ENCODE measurements at regions not wholly inside any gene's neighbourhood (a gene's known extent, or its start where the extent isn't known, plus 50 kb on each side); places are given as distances from the start of the nearest gene placed in this dataset.

- Histone ChIP-seq H3K4me2 (replicated peaks; ENCODE audit: low read depth, low read length, poor library complexity, severe bottlenecking) (no peak overlapping the region), H3K79me2 (ENCODE audit: control insufficient read depth, insufficient read depth, low read length) (no peaks in the 10 kb centered on the region), H3K27me3 (replicated peaks in 1 of 4; ENCODE audit: control extremely low read depth in 1 of 4, control insufficient read depth in 3 of 4, insufficient read depth in 4 of 4, low read length in 3 of 4) (no peaks in the 10 kb centered on the region), H3K4me1 (ENCODE audit: control insufficient read depth in 2 of 2, insufficient read depth in 2 of 2, low read length in 2 of 2) (no peaks in the 10 kb centered on the region), H2AFZ (ENCODE audit: insufficient read depth, low read depth, low read length, poor library complexity, severe bottlenecking) (no peak overlapping the region), H3K36me3 (replicated peaks in 1 of 2; ENCODE audit: control extremely low read depth in 1 of 2, control insufficient read depth in 1 of 2, extremely low read depth in 1 of 2, insufficient read depth in 2 of 2, low read length in 1 of 2) (no peaks in the 10 kb centered on the region), H3K27ac (ENCODE audit: low read length in 2 of 2) (no peak overlapping the region), H4K20me1 (ENCODE audit: control insufficient read depth, insufficient read depth, low read length, poor library complexity, severe bottlenecking) (no peaks in the 10 kb centered on the region), H3K9me3 (ENCODE audit: control extremely low read depth in 1 of 3, control insufficient read depth in 2 of 3, insufficient read depth in 1 of 3, low read length in 2 of 3) (no peaks in the 10 kb centered on the region), H3K4me3 (ENCODE audit: control extremely low read depth in 1 of 5, extremely low read depth in 1 of 5, insufficient read depth in 1 of 5, low read depth in 2 of 5, low read length in 4 of 5) (no peak overlapping the region), H3K9ac (ENCODE audit: low read length) (no peak overlapping the region)
- ChIA-PET CTCF (no interaction called here), POLR2A (no interaction called here)
- no peak for TF ChIP-seq EZH2 (IDR thresholded peaks at IDR 0.05; ENCODE audit: borderline replicate concordance, insufficient read depth, low read depth, low read length, poor library complexity, severe bottlenecking)
- TF ChIP-seq CTCF (IDR thresholded peaks at IDR 0.05) = no peak
- no peak for DNase-seq
- H3K4me1 Mint-ChIP-seq = no peaks in the 10 kb centered on the region
- no peaks in the 10 kb centered on the region for H3K27me3 Mint-ChIP-seq
- intact Hi-C loops (cut with micrococcal nuclease) = no loop called here
- no peak for ATAC-seq (ENCODE audit: low read depth)
- no CpG with 5 or more reads among the region's 3 CpGs for WGBS (ENCODE audit: insufficient coverage)
- H3K4me3 Mint-ChIP-seq = no peak overlapping the region
- no peak overlapping the region for H3K27ac Mint-ChIP-seq
- H3K9me3 Mint-ChIP-seq (ENCODE audit: insufficient read depth) = no peaks in the 10 kb centered on the region
These were observed 389.5 kb downstream of the KCNJ2 start for GRCh38 chr17:70558821-70559220.

GRCh38 chr17:70560471-70560870 lies 391.1 kb downstream of the KCNJ2 start:
- CTCF ChIA-PET = no interaction called here
- ATAC-seq (ENCODE audit: low read depth) (no peak), DNase-seq (no peak)
- H3K27me3 ChIP-seq (replicated peaks in 1 of 4; ENCODE audit: control extremely low read depth in 1 of 4, control insufficient read depth in 3 of 4, insufficient read depth in 4 of 4, low read length in 3 of 4) = no peaks in the 10 kb centered on the region
- H3K9me3 Mint-ChIP-seq (ENCODE audit: insufficient read depth) = no peaks in the 10 kb centered on the region
- WGBS (ENCODE audit: insufficient coverage) = 89% methylated on average over 1 of the region's 1 CpG
- TF ChIP-seq CTCF (IDR thresholded peaks at IDR 0.05) (no peak), EZH2 (IDR thresholded peaks at IDR 0.05; ENCODE audit: borderline replicate concordance, insufficient read depth, low read depth, low read length, poor library complexity, severe bottlenecking) (no peak)
- H3K27ac ChIP-seq (ENCODE audit: low read length in 2 of 2) = no peak overlapping the region
- no peaks in the 10 kb centered on the region for H3K36me3 ChIP-seq (replicated peaks in 1 of 2; ENCODE audit: control extremely low read depth in 1 of 2, control insufficient read depth in 1 of 2, extremely low read depth in 1 of 2, insufficient read depth in 2 of 2, low read length in 1 of 2)
- H3K4me1 Mint-ChIP-seq = no peaks in the 10 kb centered on the region
- H4K20me1 ChIP-seq (ENCODE audit: control insufficient read depth, insufficient read depth, low read length, poor library complexity, severe bottlenecking) = no peaks in the 10 kb centered on the region
- POLR2A ChIA-PET = no interaction called here
- no peaks in the 10 kb centered on the region for H3K79me2 ChIP-seq (ENCODE audit: control insufficient read depth, insufficient read depth, low read length)
- intact Hi-C loops (cut with micrococcal nuclease) = no loop called here
- no peak overlapping the region for H3K9ac ChIP-seq (ENCODE audit: low read length)
- H3K4me3 Mint-ChIP-seq = no peak overlapping the region
- no peaks in the 10 kb centered on the region for H3K9me3 ChIP-seq (ENCODE audit: control extremely low read depth in 1 of 3, control insufficient read depth in 2 of 3, insufficient read depth in 1 of 3, low read length in 2 of 3)
- H3K4me2 ChIP-seq (replicated peaks; ENCODE audit: low read depth, low read length, poor library complexity, severe bottlenecking) = no peak overlapping the region
- H3K27me3 Mint-ChIP-seq = no peaks in the 10 kb centered on the region
- no peaks in the 10 kb centered on the region for H3K4me1 ChIP-seq (ENCODE audit: control insufficient read depth in 2 of 2, insufficient read depth in 2 of 2, low read length in 2 of 2)
- H3K27ac Mint-ChIP-seq = no peak overlapping the region
- H2AFZ ChIP-seq (ENCODE audit: insufficient read depth, low read depth, low read length, poor library complexity, severe bottlenecking) = no peak overlapping the region
- H3K4me3 ChIP-seq (ENCODE audit: control extremely low read depth in 1 of 5, extremely low read depth in 1 of 5, insufficient read depth in 1 of 5, low read depth in 2 of 5, low read length in 4 of 5) = no peak overlapping the region

Data from B cell (primary cell).